A673 (cell line): ENCODE measurements at regions not wholly inside any gene's neighbourhood (a gene's known extent, or its start where the extent isn't known, plus 50 kb on each side); places are given as distances from the start of the nearest gene placed in this dataset.

Experiments
- EZH2 ChIP-seq: fragments of 200-600 bp; sonication (generic); IDR thresholded peaks from 2 replicates; pipeline ENCODE4 v1.6.1; 2017; ENCODE audit warnings: borderline replicate concordance, low read depth, mild to moderate bottlenecking, mixed read lengths, antibody characterized with exemption, low read length; ENCODE audit not compliant: poor library complexity, severe bottlenecking
- TF ChIP-seq, protein P1 (sequence below): fragments of 300-800, 200-600 bp; sonication (generic); conservative IDR thresholded peaks from 2 replicates; pipeline ENCODE4 v1.5.1; 2017; ENCODE audit warnings: low read depth, mild to moderate bottlenecking, antibody characterized with exemption, low read length, moderate library complexity, mixed read lengths

GRCh38 chr2:183964565-183964964 lies 633.8 kb upstream of the ZNF804A start:
- TF ChIP-seq, protein P1, sequence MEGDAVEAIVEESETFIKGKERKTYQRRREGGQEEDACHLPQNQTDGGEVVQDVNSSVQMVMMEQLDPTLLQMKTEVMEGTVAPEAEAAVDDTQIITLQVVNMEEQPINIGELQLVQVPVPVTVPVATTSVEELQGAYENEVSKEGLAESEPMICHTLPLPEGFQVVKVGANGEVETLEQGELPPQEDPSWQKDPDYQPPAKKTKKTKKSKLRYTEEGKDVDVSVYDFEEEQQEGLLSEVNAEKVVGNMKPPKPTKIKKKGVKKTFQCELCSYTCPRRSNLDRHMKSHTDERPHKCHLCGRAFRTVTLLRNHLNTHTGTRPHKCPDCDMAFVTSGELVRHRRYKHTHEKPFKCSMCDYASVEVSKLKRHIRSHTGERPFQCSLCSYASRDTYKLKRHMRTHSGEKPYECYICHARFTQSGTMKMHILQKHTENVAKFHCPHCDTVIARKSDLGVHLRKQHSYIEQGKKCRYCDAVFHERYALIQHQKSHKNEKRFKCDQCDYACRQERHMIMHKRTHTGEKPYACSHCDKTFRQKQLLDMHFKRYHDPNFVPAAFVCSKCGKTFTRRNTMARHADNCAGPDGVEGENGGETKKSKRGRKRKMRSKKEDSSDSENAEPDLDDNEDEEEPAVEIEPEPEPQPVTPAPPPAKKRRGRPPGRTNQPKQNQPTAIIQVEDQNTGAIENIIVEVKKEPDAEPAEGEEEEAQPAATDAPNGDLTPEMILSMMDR: no peak
- no peak for TF ChIP-seq EZH2
